Right lobe of liver (tissue), 4 donors: ENCODE measurements at regions not wholly inside any gene's neighbourhood (a gene's known extent, or its start where the extent isn't known, plus 50 kb on each side); places are given as distances from the start of the nearest gene placed in this dataset.

ENCODE experiments used
- POLR2A ChIP-seq: fragments of 450-650 bp; IDR thresholded peaks from one replicate; pipeline ENCODE4 v1.6.1; 2017; ENCODE audit warnings: antibody characterized with exemption, mild to moderate bottlenecking
- TF ChIP-seq, protein P1 (sequence below), 4 donors: fragments of 200-600 bp in 3 of 4; fragments of 450-650 bp in 1 of 4; IDR thresholded peaks; one replicate each; pipeline versions ENCODE4 v1.5.1 to v1.8.0; 2016 to 2022; ENCODE audit warnings: antibody characterized with exemption in 4 of 4, mild to moderate bottlenecking in 2 of 4
- donor health status: DM: no; HTN: no; CAD: no.
- donor health status: DM: no; HTN: no; CAD: no.
- donor health status: DM: no; HTN: yes; CAD: no.

DNA sequence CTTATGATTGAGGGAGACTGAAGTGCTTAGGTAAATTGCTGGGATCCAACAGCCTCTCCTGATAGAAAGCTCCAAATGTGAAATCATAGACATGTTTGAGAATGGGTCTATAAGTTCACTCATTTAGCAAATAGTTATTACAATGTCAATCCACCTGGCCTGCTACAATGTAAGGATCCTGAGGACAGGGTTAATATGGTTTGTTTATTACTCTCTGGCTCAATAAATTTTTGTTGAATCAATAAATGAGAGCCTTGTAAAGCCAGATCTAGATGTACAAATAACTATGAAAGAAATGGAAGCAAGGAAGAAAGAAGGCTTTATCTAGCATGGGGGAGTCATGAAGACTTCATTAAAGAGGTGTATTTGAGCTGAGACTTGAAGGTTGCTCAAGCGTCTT, 165.6 kb upstream of the IGF1 start:
- TF ChIP-seq, protein P1, sequence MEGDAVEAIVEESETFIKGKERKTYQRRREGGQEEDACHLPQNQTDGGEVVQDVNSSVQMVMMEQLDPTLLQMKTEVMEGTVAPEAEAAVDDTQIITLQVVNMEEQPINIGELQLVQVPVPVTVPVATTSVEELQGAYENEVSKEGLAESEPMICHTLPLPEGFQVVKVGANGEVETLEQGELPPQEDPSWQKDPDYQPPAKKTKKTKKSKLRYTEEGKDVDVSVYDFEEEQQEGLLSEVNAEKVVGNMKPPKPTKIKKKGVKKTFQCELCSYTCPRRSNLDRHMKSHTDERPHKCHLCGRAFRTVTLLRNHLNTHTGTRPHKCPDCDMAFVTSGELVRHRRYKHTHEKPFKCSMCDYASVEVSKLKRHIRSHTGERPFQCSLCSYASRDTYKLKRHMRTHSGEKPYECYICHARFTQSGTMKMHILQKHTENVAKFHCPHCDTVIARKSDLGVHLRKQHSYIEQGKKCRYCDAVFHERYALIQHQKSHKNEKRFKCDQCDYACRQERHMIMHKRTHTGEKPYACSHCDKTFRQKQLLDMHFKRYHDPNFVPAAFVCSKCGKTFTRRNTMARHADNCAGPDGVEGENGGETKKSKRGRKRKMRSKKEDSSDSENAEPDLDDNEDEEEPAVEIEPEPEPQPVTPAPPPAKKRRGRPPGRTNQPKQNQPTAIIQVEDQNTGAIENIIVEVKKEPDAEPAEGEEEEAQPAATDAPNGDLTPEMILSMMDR (IDR thresholded peaks at IDR 0.05): no peak
- TF ChIP-seq POLR2A: no peak
